SK-N-MC (cell line): ENCODE measurements at regions not wholly inside any gene's neighbourhood (a gene's known extent, or its start where the extent isn't known, plus 50 kb on each side); places are given as distances from the start of the nearest gene placed in this dataset.

ENCODE experiments used
- DNase-seq: peaks from one replicate; pipeline ENCODE4 v3.0.0-alpha.2; 2011; ENCODE audit warnings: low read depth, low spot score
- H3K27ac ChIP-seq: fragments of 200-600 bp; sonication (generic); 2 replicates; pipeline ENCODE4 v1.5.1; 2016; ENCODE audit warnings: mixed run types
- H3K36me3 ChIP-seq: fragments of 200-600 bp; sonication (generic); 2 replicates; pipeline ENCODE4 v1.6.1; 2017; ENCODE audit warnings: antibody characterized with exemption, low read length, mixed read lengths; ENCODE audit not compliant: insufficient read depth
- H3K4me3 ChIP-seq: fragments of 200-600 bp; sonication (generic); 2 replicates; pipeline ENCODE4 v1.5.1; 2016
- H3K9ac ChIP-seq: fragments of 200-600 bp; sonication (generic); 2 replicates; pipeline ENCODE4 v1.8.0; 2017; ENCODE audit warnings: mixed run types, mixed read lengths; ENCODE audit not compliant: insufficient read length
- H3K9me3 ChIP-seq: fragments of 200-600 bp; sonication (generic); 2 replicates; pipeline ENCODE4 v1.6.1; 2017; ENCODE audit warnings: low read depth, mild to moderate bottlenecking, antibody characterized with exemption, low read length, moderate library complexity, mixed read lengths
- EZH2 ChIP-seq: fragments of 200-600 bp; sonication (generic); IDR thresholded peaks from one replicate; pipeline ENCODE4 v1.6.1; 2017; ENCODE audit warnings: antibody characterized with exemption
- FOXP2 ChIP-seq: optimal IDR thresholded peaks from 2 replicates; pipeline ENCODE3; 2011; ENCODE audit warnings: mild to moderate bottlenecking, moderate library complexity; ENCODE audit not compliant: insufficient read depth; ENCODE audit errors: extremely low read length, control extremely low read depth
- POLR2AphosphoS5 ChIP-seq: IDR thresholded peaks from 2 replicates; pipeline ENCODE4 v1.6.1; 2012; ENCODE audit warnings: mild to moderate bottlenecking, low read depth, low read length, borderline replicate concordance

- no peak overlapping the region for H3K9ac ChIP-seq
- H3K9me3 ChIP-seq, result no peaks in the 10 kb centered on the region
- no peak for DNase-seq
Measured at GRCh38 chr1:69373520-69373919, 194.2 kb upstream of the LRRC7 start.

DNA sequence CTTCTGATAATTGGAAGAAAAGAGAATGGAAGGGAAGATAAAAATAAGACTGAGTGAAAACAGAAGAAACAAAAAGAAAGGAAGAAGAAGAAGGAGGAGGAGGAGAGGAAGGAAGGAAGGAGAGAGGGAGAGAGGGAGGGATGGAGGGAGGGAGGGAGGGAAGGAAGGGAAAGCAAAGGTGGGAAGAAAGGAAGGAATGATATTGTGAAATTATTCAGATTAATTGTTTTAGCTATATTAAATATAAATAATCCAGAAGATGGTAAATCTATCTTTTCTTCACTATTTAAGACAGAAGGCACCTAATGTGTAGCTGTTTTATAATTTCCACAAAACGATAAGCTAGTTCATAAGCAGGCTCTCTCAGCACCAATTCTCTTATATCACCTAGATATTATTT, 191.3 kb upstream of the LRRC7 start:
- H3K4me3 ChIP-seq, result no peak overlapping the region
- TF ChIP-seq FOXP2, result no peak
- TF ChIP-seq POLR2AphosphoS5, result no peak
- TF ChIP-seq EZH2, result no peak
- DNase-seq, result no peak
- H3K27ac ChIP-seq, result no peak overlapping the region
- H3K9me3 ChIP-seq, result no peaks in the 10 kb centered on the region
- no peak overlapping the region for H3K9ac ChIP-seq
- H3K36me3 ChIP-seq, result no peaks in the 10 kb centered on the region

More at GRCh38 chr1:69373520-69373919, 194.2 kb upstream of the LRRC7 start:
- Histone ChIP-seq H3K36me3 (no peaks in the 10 kb centered on the region), H3K27ac (no peak overlapping the region), H3K4me3 (no peak overlapping the region)
- TF ChIP-seq FOXP2, result no peak
- TF ChIP-seq EZH2, result no peak
- TF ChIP-seq POLR2AphosphoS5, result no peak

GRCh38 chr1:69377507-69377906, 190.2 kb upstream of the LRRC7 start:
- Histone ChIP-seq H3K9ac (no peak overlapping the region), H3K4me3 (no peak overlapping the region), H3K27ac (no peak overlapping the region), H3K36me3 (no peaks in the 10 kb centered on the region), H3K9me3 (no peaks in the 10 kb centered on the region)
- TF ChIP-seq EZH2 (no peak), FOXP2 (no peak), POLR2AphosphoS5 (no peak)
- DNase-seq, result no peak

- Histone ChIP-seq H3K4me3 (no peak overlapping the region), H3K9me3 (no peaks in the 10 kb centered on the region), H3K36me3 (no peaks in the 10 kb centered on the region), H3K27ac (no peak overlapping the region), H3K9ac (no peak overlapping the region)
- no peak for TF ChIP-seq POLR2AphosphoS5
- no peak for TF ChIP-seq EZH2
- no peak for TF ChIP-seq FOXP2
- DNase-seq, result no peak
Measured at GRCh38 chr1:69388044-69388443, 179.7 kb upstream of the LRRC7 start.

- TF ChIP-seq POLR2AphosphoS5 (no peak), FOXP2 (no peak), EZH2 (no peak)
- H3K36me3 ChIP-seq, result no peaks in the 10 kb centered on the region
- H3K4me3 ChIP-seq, result no peak overlapping the region
- no peaks in the 10 kb centered on the region for H3K9me3 ChIP-seq
- H3K9ac ChIP-seq, result no peak overlapping the region
- DNase-seq, result no peak
- H3K27ac ChIP-seq, result no peak overlapping the region
Measured at GRCh38 chr1:69400128-69400527, 167.6 kb upstream of the LRRC7 start.

- H3K9ac ChIP-seq, result no peak overlapping the region
- no peaks in the 10 kb centered on the region for H3K36me3 ChIP-seq
- TF ChIP-seq POLR2AphosphoS5 (no peak), FOXP2 (no peak), EZH2 (no peak)
- H3K4me3 ChIP-seq, result no peak overlapping the region
- no peak for DNase-seq
- no peak overlapping the region for H3K27ac ChIP-seq
- no peaks in the 10 kb centered on the region for H3K9me3 ChIP-seq
Measured at GRCh38 chr1:69401879-69402278, 165.8 kb upstream of the LRRC7 start.

DNA sequence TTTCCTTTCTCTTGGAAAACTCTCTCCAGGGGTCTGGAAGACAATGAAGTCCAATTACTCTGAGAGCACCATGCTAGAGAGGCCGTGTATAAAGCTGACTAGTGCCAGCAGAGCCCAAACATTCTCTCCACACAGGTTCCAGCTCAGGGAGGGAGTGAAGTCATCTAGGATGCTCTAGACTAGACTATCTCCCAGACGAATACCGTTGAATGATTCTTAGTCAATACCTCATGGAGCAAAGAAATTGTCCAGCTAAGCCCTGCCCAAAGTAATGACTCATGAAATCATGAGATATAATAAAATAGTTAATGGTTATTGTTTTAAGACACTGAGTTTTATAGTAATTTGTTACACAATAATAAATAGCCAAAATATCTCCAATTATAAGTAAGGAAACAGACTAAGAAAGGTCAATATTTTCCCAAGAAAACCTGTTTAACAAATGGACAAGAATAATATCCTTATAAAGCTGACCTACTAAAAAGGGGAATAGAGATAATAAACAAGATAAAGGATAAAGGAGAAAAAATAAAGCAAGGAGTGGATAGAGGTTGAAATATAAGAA, 163.9 kb upstream of the LRRC7 start:
- Histone ChIP-seq H3K27ac (no peak overlapping the region), H3K4me3 (no peak overlapping the region), H3K36me3 (no peaks in the 10 kb centered on the region), H3K9me3 (no peaks in the 10 kb centered on the region), H3K9ac (no peak overlapping the region)
- TF ChIP-seq EZH2 (no peak), FOXP2 (no peak), POLR2AphosphoS5 (no peak)
- no peak for DNase-seq

DNA sequence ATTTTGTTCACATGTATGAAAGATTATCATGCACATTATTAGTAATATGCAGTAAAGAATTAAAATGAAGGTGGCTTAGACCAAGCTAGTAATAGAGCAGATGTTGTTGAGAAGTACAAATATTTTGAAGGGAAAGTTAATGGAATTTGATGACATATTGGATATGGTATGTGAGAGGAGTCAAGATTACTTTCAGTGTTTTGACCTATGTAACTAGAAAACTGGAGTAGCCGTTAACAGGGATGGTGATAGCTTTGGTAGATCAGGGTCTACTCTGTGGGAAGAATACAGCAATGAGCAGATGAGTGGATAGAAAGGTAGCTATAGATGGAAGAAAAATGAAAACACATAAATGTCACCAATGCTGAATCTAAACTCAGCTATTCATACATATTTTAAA, 163.2 kb upstream of the LRRC7 start:
- TF ChIP-seq POLR2AphosphoS5, result no peak
- no peak for TF ChIP-seq EZH2
- no peak for TF ChIP-seq FOXP2
- Histone ChIP-seq H3K27ac (no peak overlapping the region), H3K9ac (no peak overlapping the region), H3K4me3 (no peak overlapping the region), H3K9me3 (no peaks in the 10 kb centered on the region), H3K36me3 (no peaks in the 10 kb centered on the region)
- DNase-seq, result no peak

DNA sequence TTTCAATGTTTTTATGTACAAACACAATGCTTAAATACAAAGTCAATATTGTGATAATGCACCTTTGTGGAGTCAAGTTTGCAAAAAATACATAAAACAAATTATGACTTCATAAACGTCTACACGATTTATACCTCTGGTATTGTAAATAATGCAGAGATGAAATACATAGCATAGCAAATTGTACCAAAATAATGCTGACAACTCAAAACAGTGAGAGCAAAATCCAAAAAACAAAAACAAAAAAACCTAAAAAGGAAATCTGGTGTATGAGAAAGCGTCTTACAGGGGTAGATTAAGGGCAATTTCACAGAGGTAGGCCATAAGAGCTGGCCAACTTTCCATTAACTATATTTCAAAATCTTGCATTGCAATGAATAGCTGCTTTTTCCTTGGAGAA, 161.5 kb upstream of the LRRC7 start:
- no peak overlapping the region for H3K4me3 ChIP-seq
- DNase-seq, result no peak
- TF ChIP-seq POLR2AphosphoS5, result no peak
- TF ChIP-seq FOXP2, result no peak
- TF ChIP-seq EZH2, result no peak
- no peak overlapping the region for H3K9ac ChIP-seq
- no peak overlapping the region for H3K27ac ChIP-seq
- H3K9me3 ChIP-seq, result no peaks in the 10 kb centered on the region
- no peaks in the 10 kb centered on the region for H3K36me3 ChIP-seq
